HG03039 (cell line): ENCODE measurements at regions not wholly inside any gene's neighbourhood (a gene's known extent, or its start where the extent isn't known, plus 50 kb on each side); places are given as distances from the start of the nearest gene placed in this dataset.
"Not testable (repeated sequence)": the region's sequence is repeated elsewhere in the genome, so short reads cannot be mapped to it uniquely, and the experiment has no call there.

Source experiments
- ATAC-seq: cut with Tn5 transposase; IDR thresholded peaks from one replicate; pipeline ENCODE4 v1.9.1; 2021; ENCODE audit warnings: mild to moderate bottlenecking, moderate library complexity; ENCODE audit not compliant: unreplicated experiment

DNA sequence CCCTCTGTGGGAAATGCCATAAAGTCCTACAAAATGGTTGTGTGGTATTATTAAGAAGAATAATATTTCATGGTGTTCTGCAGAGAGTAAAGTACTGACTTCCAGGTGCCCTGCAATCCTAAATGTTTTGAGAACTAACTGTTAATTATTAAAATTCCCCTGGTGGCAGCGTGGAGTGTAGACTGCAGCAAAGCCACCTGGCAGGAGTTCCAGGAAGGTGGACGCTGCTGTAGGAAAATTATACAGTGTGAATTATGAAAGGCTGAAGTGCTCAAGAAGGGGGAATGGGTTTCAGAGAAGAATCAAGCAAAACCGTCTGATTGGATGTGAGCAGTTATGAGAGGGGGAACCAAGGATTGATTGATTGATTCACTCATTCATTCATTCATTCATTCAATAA lies 572.4 kb upstream of the PPP2R3A start:
- ATAC-seq, result no peak

DNA sequence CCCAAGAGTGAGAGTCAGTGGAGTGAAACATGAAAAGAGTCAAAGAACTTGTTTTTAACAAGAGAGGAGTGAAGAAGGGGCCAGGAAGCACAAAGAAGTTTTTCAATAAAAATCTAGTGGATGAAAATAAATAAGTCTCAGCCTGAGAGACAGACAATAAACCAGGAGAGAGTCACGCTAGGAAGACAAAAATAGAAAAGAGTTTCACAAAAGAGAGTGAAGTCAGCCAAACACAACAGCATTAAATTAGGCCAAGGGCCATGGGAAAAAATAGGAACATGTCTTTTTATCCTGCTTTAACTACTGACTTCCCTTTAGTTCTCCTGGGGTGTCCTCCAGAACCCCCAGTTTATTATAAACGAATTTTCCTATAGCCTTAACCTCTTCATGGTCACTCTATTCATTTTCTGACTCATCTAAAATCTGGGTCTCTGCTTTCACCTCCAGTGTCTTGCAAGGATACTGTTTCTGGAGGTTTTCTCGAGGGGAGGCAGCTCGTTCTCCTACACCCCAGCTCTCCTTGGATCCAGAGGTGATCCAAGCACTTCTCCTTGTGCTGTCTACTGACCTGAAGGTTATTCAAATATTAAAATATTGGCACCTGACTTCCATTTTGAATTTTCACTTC lies 571.5 kb upstream of the PPP2R3A start:
- ATAC-seq, result no peak

DNA sequence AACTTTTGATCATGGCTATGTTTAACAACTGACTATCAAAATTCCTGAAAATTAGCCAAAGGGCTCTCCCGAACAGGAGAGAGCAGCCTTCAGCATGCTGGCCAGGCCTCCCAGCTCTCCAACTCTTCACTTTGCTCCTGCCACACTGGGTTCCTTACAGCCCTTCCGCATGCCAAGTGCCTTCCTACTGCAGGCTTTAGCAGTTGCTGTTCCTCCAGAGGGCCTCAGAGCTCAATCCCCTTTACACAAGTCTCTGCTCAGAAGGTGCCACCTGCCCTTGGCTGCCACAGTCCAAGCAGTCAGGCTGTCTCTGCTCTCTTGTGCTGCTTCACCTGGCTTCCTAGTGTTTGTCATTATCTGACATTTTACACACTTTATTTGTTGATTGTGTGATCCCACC lies 553.1 kb upstream of the PPP2R3A start:
- ATAC-seq, result no peak

DNA sequence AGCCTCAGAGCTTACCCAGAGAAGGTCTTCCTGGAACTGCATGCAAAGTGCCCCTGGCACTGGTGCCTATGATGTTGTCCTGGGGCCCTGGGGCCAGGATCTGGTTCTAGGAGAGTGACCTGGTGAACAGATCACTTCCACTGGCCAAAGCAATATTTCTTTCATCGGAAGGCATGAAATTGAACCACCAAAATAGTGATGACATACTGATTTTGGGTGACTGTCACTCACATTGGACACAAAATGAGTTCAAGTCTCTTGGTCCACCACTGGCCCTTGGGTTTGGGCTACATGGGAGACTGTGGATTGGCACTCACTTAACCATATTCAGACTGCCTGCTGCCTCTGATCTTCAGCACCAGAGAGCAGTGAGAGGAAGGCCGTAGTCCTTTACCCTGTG lies 549.3 kb upstream of the PPP2R3A start:
- ATAC-seq, result no peak

- no peak for ATAC-seq
Measured at GRCh38 chr3:135419155-135419554, 546.4 kb upstream of the PPP2R3A start.

DNA sequence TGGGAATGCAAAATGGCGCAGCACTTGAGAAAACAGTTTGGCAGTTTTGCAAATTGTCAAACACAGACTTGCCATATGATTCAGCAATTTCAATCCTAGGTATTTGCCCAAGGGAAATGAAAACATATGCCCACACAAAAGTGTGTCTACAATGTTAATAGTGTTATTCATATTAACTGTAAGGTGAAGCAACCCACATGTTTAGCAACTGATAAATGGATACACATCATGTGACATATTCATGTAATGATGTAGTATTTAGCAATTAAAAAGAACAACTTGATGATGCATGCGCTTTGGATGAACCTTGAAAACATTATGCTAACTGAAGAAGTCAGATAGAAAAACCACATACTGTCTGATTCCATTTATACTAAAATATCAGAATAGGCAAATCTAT lies 539.0 kb upstream of the PPP2R3A start:
- no peak for ATAC-seq

DNA sequence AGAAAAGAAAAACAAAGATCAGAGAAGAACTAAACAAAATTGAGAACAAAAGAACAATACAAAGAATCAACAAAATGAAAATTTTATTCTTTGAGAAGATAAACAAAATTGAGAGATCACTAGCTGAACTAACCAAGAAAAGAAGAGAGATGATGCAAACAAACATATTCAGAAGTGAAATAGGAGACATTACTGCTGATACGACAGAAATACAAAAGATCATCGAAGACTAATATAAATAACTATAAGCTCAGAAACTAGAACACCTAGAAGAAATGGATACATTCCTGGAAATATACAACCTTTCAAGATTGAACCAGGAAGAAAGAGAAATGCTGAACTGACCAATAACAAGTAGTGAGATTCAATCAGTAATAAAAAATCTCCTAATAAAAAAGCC lies 533.1 kb upstream of the PPP2R3A start:
- no peak for ATAC-seq

- ATAC-seq, result not testable (repeated sequence)
Measured at GRCh38 chr3:135438889-135439597, 526.5 kb upstream of the PPP2R3A start.

- ATAC-seq, result not testable (repeated sequence)
Measured at GRCh38 chr3:135439632-135440031, 525.9 kb upstream of the PPP2R3A start.

GRCh38 chr3:135440233-135440632 lies 525.3 kb upstream of the PPP2R3A start:
- ATAC-seq, result no peak

GRCh38 chr3:135440746-135441145 lies 524.8 kb upstream of the PPP2R3A start:
- ATAC-seq, result no peak

DNA sequence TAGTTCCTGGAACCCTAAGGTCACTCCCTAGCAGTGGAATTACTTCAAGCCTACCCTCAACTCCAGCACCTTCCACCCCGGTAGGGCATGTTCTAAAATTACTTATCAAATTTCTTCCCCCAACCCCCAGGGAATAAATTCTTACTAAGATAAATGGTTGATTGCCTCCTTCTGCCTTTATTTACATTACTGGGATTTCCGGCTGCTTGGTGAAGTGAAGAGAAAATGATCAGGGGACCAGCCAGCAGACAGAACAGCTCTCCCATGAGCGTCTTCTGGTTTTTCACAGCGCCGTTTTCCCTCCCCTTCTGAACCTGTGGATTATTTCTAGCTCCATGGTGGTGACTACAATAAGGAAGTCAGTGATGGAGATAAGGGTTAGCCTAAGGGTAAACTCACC lies 521.5 kb upstream of the PPP2R3A start:
- ATAC-seq, result no peak

DNA sequence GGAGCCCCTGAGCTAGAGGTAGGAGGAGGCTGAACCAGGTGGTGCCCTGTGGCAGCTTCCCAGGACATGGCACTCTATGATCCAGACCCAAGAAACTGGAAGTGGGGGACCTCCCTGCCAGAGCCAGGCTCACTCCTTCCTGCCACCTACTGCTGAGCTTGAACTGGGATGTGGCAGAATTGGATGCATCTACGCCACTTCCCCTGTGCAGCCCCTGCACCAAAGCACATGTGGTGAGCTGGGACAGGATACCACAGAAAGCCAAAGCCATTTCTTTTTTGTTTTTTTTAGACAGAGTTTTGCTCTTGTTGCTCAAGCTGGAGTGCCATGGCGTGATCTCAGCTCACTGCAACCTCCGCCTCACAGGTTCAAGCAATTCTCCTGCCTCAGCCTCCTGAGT lies 518.0 kb upstream of the PPP2R3A start:
- no peak for ATAC-seq

DNA sequence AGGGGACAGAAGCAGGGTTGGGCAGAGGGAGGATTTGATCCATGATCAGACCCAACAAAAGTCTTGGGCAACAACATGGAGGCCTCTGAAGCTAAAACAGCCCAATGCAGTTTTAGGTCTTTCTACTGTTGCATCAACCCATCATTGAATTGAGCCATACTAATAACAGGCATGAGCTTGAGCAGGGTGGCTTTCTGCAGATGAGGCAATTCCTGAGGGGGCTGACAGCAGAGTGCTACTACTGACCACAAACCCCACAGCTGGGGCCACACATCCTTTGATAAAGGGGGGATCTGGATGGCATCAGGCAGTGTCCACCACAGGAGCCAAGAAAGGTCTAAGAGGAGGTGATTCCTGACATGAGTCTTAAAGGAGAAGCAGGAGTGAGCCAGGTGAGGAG lies 517.0 kb upstream of the PPP2R3A start:
- no peak for ATAC-seq

DNA sequence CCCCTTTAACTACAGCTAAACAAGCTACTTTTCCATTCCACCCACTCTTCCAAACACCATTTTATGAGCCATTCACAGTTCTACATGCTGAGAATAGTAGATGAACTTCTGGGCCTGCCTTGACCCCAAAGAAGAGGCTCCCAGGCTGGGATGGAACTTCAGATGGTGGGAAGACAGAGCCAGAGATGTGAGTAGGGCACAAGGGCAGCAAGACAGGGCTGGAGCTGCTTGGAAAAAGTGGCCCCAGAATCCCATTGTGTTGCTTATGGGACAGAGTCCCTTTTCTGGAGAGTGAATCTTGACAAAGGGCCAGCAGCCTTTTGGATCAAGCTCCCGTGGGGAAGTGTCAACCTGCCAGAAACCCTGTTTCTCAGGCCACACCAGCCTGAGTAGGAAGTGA lies 516.5 kb upstream of the PPP2R3A start:
- ATAC-seq, result no peak

DNA sequence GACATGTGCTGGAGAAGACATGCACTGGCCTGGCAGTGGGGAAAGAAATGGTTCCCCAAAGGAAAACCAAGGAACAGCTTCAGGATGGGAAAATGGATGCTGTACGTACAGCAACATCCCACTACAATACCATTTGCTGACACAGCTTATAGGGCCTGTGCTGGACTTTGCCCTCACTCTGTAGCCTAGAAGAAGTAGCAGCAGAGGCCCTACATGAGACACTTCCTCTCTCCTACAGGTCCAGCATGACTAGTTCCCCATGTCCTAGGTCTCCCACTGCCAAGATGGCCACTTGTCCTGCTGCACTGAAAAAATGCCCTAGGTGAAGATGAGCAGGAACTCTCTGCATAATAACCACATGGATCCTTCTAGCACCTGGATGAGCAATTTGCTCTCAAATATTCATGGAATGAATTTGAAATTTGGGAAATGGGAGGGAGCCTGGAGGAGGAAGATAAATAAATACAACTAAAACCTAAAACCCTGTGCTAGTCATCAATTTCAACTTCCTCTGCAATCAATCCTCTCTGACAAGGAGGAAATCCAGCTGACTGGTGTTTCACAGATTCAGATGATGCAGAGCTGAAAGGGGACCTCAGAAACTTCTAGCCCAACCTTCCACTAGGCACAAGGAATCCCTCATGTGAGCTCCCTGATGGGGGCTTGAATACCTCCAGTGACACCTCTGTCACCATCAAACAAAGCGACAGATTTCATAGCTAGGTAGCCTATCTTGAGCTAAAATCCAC lies 514.3 kb upstream of the PPP2R3A start:
- ATAC-seq, result no peak

DNA sequence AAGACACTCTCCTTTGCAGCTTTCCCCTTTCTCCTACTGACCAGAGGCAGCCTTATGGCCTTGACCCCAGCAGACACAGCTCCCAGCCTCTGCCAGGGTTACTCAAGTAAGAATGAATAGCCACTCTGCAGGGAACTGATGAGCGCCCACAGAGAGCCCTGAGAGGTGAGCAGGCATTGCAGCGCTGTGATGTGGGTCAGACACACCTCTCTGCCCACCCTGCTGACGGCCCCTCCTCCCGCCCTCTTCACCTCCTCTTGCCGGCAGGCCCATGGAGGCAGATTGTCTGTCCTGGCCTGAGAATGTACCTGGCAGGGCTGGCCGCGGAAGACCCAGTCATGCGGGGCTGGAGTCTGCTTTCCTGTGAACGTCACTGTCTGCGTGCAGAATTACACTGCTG lies 512.6 kb upstream of the PPP2R3A start:
- ATAC-seq, result no peak

GRCh38 chr3:135453326-135453725 lies 512.2 kb upstream of the PPP2R3A start:
- no peak for ATAC-seq

DNA sequence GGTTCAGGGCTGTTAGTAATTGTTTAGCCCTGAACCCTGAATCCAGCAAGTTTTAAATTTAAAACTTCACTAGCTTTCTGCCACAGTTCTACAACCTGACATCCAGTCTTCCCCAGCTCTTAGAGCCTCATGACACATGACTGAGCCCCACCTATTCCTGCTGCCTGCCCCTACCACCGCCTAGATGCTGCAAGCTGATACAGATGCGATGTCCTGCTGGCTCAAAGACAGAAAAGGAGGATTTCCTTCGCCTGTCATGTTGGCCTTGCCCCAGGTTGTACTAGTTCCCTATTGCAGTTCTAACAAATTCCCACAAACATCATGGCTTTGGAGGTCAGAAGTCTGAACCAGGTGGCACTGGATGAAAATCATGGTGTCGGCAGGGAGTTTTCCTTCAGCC lies 510.6 kb upstream of the PPP2R3A start:
- ATAC-seq, result no peak

- no peak for ATAC-seq
Measured at GRCh38 chr3:135456108-135456790, 509.3 kb upstream of the PPP2R3A start.

GRCh38 chr3:135458541-135459322 lies 506.8 kb upstream of the PPP2R3A start:
- ATAC-seq, result no peak
